HG03039 (cell line): ENCODE measurements at regions not wholly inside any gene's neighbourhood (a gene's known extent, or its start where the extent isn't known, plus 50 kb on each side); places are given as distances from the start of the nearest gene placed in this dataset.
"Not testable (repeated sequence)": the region's sequence is repeated elsewhere in the genome, so short reads cannot be mapped to it uniquely, and the experiment has no call there.

ENCODE experiments used
- ATAC-seq: cut with Tn5 transposase; IDR thresholded peaks from one replicate; pipeline ENCODE4 v1.9.1; 2021; ENCODE audit warnings: mild to moderate bottlenecking, moderate library complexity; ENCODE audit not compliant: unreplicated experiment

DNA sequence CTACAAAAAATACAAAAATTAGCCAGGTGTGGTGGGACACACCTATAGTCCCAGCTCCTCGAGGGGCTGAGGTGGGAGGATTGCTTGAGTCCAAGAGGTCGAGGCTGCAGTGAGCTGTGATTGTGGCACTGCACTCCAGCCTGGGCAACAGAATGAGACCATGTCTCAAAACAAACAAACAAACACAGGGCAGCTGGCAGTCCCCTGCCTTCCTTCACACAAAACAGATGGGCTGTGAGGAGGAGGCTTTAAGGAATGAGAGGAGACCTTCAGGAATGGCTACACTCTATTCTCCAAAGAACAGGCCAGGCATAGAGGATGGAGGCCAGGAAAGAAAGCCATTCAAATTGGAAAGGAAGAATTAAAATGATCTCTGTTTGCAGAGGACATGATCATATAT is 65.6 kb upstream of the MAML3 start:
- no peak for ATAC-seq

DNA sequence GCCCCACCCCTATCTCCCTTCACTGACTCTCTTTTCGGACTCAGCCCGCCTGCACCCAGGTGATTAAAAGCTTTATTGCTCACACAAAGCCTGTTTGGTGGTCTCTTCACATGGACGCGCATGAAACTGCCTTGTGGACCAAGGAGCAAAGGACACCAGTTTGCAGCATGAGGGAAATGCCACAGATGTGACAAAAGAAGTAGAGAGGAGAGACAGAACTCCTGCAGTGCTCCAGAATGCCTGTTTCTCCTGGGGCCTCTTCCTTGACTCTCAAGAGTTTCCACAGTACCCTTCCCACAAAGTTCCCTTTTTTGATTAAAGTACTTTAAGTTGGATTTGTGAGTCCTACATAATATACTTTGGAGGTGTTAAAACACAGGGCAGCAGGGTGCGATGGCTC is 65.1 kb upstream of the MAML3 start:
- not testable (repeated sequence) for ATAC-seq

GRCh38 chr4:140213749-140214148 is 59.8 kb upstream of the MAML3 start:
- no peak for ATAC-seq

DNA sequence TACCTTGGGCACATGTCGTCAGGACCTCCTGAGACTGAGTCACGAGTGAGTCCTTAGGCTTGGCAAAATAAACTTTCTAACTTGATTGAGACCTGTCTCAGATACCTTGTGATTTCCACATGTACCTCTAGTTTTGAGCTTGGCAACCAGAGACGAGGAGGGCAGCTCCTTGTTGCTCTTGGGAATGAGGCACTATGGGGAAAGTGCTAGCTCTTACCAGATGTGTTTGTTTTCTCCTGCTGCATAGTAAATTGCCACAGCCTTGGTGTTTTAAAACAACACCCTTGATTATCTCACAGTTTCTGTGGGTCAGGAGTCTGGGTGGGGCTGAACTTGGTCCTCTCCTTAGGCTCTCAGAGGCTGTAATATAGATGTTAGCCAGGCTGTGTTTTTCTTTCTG is 59.1 kb upstream of the MAML3 start:
- ATAC-seq: no peak

GRCh38 chr4:140212646-140213045 is 58.7 kb upstream of the MAML3 start:
- no peak for ATAC-seq

GRCh38 chr4:140212194-140212593 is 58.2 kb upstream of the MAML3 start:
- ATAC-seq: no peak

DNA sequence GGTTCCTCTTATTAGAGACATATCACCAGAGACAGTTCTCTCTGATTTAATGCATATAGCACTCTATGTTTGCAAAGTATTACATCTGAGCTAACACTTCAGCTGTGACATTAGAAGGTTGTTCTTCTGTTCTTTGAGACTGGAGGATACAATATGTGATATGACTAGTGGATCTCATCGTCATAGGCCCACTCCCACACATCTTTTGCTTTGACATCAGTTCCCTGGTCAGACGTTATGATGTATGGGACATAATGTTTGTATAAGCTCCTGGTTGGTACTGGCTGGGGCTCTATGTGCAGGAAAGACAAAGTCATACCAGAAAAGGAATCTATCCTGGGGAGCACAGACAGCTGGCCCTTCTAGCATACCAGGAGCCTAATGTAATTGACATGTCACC is 57.7 kb upstream of the MAML3 start:
- ATAC-seq: no peak

DNA sequence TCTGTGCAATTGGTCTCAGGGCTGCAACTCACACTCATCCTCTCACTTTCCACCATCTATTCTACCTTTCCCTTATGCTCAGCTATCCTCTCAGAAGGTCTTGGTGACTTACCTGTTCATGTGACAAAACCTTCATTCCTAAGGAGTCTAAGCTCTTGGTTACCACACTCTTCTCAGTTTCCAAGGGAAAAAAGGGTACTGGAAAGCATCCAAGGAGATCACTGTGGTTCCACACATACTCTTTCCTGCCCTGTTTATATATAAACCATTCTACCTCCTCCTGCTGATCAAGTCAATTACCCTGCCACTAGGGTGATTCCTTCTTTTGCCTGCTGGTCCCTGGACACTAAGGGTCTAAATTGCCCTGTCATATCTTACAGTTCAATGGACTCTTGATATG is 57.2 kb upstream of the MAML3 start:
- no peak for ATAC-seq

DNA sequence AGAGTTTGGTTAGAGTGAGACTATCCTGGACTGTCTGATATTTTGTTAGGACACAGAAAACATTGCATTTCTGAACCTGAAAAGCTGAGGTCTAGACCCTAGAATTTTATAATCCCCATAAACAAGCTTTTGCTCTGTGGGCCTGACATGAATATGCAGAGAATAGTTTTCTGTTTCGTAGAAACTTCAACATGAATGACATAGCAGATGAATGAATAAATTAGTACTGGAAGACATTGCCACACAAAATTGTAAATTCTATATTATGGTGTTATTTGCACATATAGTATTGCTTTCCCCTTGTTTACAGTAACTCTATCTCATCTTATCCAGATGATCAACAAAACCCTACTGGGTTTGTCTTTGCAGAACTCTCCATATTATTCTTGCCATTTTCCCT is 54.9 kb upstream of the MAML3 start:
- no peak for ATAC-seq
